HG03520 (cell line): ENCODE measurements at regions not wholly inside any gene's neighbourhood (a gene's known extent, or its start where the extent isn't known, plus 50 kb on each side); places are given as distances from the start of the nearest gene placed in this dataset.
"Not testable (repeated sequence)": the region's sequence is repeated elsewhere in the genome, so short reads cannot be mapped to it uniquely, and the experiment has no call there.

Experiments
- ATAC-seq: cut with Tn5 transposase; IDR thresholded peaks from one replicate; pipeline ENCODE4 v1.9.1; 2021; ENCODE audit warnings: mild to moderate bottlenecking, moderate library complexity; ENCODE audit not compliant: unreplicated experiment

DNA sequence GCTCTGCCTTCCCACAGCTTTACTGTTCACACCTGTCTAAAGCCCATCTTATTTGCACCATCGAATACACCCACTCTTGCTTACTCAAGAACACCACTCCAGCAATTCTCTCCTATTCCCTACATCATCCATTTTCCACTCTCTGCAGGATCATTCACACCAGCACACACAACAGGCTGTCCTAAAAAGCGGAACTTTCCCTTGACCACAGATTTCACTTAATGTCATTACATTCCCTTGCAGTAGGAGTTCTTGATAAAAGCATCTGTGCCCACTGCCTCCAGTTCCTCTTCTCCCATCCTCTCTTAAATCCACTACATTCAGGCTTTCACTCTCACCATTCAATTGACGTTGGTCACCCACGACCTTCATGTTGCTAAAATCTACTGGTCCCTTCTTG, 103.0 kb upstream of the PABPC3 start:
- not testable (repeated sequence) for ATAC-seq

DNA sequence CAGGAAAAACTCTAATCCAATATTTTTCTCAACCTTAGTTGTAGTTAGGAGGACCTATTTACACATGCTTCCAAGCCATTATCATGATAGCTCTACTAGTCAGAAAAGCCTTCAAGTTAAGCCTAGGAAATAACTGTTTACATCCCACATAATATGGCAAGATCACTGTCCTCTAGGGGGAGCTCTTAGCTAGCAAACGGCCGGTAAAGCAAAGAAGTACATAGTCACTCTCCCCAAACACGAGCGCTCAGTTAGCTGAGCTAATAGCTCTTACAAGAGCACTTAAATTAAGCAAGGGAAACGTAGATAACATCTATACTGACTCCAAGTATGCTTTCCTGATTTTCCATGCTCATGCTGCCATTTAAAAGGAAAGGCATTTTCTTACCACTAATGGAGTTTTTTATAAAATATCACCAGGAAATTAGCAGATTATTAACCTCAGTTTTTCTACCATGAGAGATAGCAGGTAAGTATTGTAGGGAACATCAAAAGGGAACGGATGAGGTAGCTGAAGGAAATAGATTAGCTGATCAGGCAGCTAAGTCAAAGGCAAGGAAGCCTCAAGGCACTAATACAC, 100.6 kb upstream of the PABPC3 start:
- ATAC-seq = no peak

GRCh38 chr13:24997367-24997967, 98.5 kb upstream of the PABPC3 start:
- no peak for ATAC-seq

DNA sequence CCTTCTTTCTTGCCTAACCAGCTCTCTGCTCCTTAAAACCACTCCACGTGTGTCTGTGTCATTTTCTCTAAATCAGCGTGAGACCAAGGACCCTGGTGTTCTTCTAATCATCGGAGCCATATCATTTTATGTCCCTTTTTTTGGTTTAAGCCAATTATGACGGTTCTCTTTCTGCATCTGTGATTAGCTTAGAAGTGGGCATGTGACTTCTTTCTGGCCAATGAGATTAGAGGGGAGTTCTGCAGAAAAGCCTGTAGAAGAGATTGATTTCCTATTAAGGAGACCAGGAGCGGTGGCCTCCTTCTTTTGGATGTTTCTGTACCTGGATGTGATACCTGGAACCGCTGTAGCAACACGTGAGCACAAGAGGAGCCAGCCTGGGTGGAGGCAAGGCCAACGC, 97.5 kb upstream of the PABPC3 start:
- no peak for ATAC-seq

- no peak for ATAC-seq
Observed at GRCh38 chr13:25001476-25002206, 94.3 kb upstream of the PABPC3 start.

GRCh38 chr13:25002311-25002710, 93.6 kb upstream of the PABPC3 start:
- not testable (repeated sequence) for ATAC-seq

GRCh38 chr13:25004489-25004888, 91.4 kb upstream of the PABPC3 start:
- ATAC-seq = not testable (repeated sequence)

DNA sequence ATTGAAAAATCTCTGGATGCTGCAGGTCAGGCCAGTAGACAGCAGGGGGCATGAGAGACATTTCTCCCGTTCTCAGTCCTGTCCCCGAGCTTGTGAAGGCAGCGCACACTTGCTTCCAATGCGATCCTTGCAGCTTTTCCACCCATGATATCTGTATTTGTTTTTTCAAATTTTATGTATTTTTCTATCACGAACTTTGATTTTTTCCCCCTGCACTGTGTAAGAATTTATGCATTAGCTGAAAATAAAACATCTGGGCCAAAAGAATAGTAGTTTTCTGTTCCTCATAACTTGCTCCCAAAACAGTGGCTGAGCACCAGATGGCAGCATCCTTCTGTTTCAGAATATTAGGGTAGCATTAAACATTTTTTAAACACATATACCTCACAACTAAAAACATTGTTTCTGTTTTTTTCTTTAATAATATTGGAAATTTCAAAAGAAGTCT, 90.9 kb upstream of the PABPC3 start:
- ATAC-seq = not testable (repeated sequence)

DNA sequence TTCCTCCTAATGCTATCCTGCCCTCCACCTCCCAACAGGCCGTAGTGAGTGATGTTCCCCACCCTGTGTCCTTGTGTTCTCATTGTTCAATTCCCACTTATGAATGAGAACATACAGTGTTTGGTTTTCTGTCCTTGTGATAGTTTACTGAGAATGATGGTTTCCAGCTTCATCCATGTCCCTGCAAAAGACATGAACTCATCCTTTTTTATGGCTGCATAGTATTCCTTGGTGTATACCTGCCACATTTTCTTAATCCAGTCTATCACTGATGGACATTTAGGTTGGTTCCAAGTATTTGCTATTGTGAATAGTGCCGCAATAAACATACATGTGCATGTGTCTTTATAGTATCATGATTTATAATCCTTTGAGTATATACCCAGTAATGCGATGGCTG, 88.5 kb upstream of the PABPC3 start:
- ATAC-seq = not testable (repeated sequence)

DNA sequence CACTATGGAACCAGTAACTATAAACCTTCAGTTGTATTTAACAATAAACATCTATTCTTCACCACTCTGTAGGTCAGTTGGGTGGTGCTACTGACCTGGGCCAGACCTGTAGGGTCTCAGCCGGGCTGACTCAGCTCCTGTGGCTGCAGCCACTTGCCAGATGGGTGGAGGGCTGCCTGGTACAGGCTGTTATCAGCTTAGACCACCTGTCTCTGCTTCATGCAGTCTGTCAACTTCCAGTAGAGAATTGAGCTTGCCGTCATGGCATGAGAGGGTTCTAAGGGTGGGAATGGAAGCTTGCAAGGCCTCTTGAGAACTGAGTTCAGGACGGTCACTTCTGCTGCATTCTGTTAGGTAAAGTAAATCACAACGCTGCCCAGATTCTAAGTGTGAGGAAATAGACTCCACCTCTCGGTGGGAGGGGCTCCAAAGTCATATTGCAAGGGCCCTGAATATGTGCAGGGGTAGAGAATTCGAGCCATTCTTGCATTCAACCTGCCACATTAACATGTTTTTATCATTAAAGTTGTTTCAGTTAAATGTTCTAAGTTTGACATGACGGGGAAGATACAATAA, 81.5 kb upstream of the PABPC3 start:
- ATAC-seq = not testable (repeated sequence)

DNA sequence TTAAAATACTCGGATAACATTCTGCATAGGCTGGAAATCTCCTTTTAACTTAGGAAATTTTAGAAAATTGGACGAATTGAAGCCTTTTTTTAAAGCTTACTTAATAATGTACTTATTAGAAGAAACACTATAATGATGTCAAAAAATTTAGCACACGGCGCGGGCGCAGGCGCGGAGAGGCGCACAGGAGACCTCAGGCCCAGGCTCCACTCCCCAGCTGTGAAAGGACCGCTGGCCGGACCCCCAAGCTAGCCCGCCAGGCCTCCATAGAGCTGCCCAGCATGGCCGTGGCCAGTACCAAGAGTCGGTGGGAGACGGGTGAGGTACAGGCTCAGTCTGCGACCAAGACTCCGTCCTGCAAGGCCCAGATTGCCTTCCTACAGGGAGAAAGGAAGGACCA, 78.8 kb upstream of the PABPC3 start:
- ATAC-seq = not testable (repeated sequence)

DNA sequence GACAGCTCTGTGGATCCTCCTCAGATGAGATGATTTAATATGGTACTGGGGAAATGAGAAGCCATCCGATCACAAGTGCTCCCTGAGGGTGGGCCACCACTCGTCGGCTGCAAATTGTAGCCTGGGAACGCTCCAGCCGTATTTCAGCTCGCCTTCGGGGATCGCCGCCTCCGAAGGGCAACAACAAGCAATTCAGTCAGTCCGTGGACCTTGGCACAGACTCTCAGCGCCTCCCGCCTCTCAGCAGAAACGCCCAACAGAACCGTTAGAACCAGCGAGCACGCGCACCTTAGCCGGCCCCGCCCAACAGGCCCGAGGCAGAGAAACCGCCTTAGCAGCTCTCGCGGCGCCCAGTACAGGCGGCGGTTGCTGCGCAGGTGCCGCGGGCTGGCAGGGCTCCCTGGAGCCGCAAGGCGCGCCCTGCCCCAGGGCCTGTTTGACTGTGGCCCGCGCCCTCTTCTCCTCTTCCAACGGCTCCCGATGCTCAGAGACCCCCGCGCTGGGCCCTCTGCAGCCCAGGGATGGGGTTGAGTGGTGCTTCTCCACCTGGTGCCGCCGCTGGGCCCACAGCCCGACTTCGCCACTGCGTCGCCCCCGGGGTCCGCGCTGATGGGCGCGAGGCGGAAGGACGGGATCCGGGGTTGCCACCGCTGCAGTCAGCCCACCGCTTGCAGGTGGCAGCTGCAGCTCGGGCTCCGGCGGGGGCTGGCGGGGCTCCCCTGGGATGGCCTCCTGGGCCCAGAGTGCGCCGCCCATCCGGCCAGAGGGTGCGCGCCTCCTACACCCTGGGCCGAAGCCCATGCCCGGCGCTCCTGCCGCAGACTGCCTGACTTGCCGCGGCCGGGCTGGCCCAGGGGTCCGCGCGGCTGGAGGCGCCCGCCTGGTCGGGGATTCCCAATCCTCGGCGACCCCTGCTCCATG, 77.9 kb upstream of the PABPC3 start:
- ATAC-seq = not testable (repeated sequence)

DNA sequence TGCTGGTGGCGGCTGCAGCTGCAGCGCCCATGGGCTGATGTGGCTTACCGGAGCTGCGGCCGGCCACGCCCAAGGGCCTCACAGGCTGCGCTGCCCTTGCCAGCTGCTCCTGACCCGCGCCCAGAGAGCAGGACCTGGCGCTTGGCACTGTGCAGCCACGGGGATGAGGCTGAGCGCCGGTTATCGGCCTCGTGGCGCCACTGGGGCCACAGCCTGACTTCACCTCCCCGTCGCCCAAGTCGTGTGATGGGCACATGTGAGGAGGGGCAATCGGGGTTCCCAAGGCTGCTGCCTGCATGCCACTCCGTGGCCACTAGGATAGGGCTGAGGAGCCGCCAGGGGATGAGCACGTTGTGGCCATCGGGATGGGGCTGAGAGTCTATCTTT, 77.2 kb upstream of the PABPC3 start:
- no peak for ATAC-seq

DNA sequence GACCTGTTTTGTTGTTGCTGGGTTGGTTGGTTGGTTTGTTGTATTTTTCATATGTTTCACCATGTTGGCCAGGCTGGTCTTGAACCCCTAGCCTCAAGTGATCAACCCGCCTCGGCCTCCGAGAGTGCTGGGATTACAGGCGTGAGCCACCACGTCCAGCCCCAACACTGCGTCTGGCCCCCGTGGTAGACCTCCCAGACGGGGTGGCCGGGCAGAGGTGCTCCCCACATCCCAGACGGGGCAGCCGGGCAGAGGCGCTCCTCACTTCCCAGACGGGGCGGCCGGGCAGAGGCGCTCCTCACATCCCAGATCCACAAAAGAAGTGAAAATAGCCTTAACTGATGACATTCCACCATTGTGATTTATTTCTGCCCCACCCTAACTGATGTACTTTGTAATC, 76.2 kb upstream of the PABPC3 start:
- ATAC-seq = not testable (repeated sequence)

DNA sequence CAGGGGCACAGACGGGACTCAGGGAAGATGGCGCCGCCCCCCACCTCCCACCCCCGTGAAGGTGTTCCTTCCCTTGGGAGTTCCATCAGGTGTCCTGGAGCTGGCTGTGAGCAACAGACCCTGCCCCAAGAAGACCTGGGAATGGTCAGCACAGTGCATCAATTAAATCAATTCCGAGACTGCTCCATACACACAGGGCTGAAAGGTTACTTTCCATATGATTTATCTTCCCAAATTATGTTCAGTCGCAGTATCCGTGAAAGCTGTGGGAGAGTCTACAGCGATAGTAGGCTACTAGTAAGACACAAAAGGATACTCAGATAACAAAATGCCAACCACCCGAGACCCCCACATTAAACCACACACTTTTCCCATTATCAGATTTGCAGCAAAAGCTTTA, 71.8 kb upstream of the PABPC3 start:
- no peak for ATAC-seq

- no peak for ATAC-seq
Observed at GRCh38 chr13:25032160-25032559, 63.8 kb upstream of the PABPC3 start.

DNA sequence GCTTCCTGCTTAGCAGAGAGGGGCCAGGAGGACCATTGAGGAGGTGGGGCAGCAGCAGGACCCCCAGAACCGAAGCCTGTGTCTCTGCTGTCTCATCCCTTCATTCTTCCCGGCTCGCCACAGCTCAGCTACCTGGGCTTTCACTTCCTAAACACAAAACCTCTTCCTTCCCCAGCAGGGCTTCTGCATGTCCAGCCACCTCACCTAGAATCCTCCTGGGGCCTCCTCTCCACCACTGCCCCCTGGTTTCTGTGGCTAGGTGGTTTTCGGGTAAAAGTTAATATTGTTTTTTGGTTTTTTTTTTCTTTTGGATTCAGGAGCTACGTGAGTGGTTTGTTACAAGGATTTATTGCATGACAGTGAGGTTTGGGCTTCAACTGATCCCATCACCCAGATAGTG, 61.8 kb upstream of the PABPC3 start:
- ATAC-seq = no peak

- peak; percentile 58 for ATAC-seq
Observed at GRCh38 chr13:25037057-25037813, 58.7 kb upstream of the PABPC3 start.

- no peak for ATAC-seq
Observed at GRCh38 chr13:25042151-25042865, 53.6 kb upstream of the PABPC3 start.
